ENCODE measurements at regions not wholly inside any gene's neighbourhood (a gene's known extent, or its start where the extent isn't known, plus 50 kb on each side); places are given as distances from the start of the nearest gene placed in this dataset.
"Not testable (repeated sequence)": the region's sequence is repeated elsewhere in the genome, so short reads cannot be mapped to it uniquely, and the experiment has no call there.

- ATAC-seq (ENCODE audit: poor library complexity), result no peak
- no peak for DNase-seq
- intact Hi-C loops (cut with DNase I), result no loop called here
These were observed 307.2 kb upstream of the CNTN3 start for GRCh38 chr3:74921676-74922075.

- intact Hi-C loops (cut with DNase I), result no loop called here
- DNase-seq, result no peak
- ATAC-seq (ENCODE audit: poor library complexity), result no peak
These were observed 306.4 kb upstream of the CNTN3 start for GRCh38 chr3:74920721-74921350.

GRCh38 chr3:74916696-74917095 lies 302.2 kb upstream of the CNTN3 start:
- ATAC-seq (ENCODE audit: poor library complexity), result no peak
- intact Hi-C loops (cut with DNase I), result no loop called here
- no peak for DNase-seq

GRCh38 chr3:74906181-74906580 lies 291.7 kb upstream of the CNTN3 start:
- intact Hi-C loops (cut with DNase I), result no loop called here
- ATAC-seq (ENCODE audit: poor library complexity) (no peak), DNase-seq (no peak)

GRCh38 chr3:74905478-74905877 lies 291.0 kb upstream of the CNTN3 start:
- DNase-seq (no peak), ATAC-seq (ENCODE audit: poor library complexity) (no peak)
- intact Hi-C loops (cut with DNase I), result no loop called here

GRCh38 chr3:74904646-74905045 lies 290.2 kb upstream of the CNTN3 start:
- intact Hi-C loops (cut with DNase I), result no loop called here
- ATAC-seq (ENCODE audit: poor library complexity) (no peak), DNase-seq (no peak)

- DNase-seq; intact Hi-C loops (cut with DNase I); ATAC-seq (ENCODE audit: poor library complexity): not testable (repeated sequence)
These were observed 285.5 kb upstream of the CNTN3 start for GRCh38 chr3:74899796-74900516.

- intact Hi-C loops (cut with DNase I), result no loop called here
- ATAC-seq (ENCODE audit: poor library complexity) (no peak), DNase-seq (no peak)
These were observed 282.5 kb upstream of the CNTN3 start for GRCh38 chr3:74897006-74897405.

- DNase-seq (no peak), ATAC-seq (ENCODE audit: poor library complexity) (no peak)
- intact Hi-C loops (cut with DNase I), result no loop called here
These were observed 276.9 kb upstream of the CNTN3 start for GRCh38 chr3:74891312-74891711.

- no peak for ATAC-seq (ENCODE audit: poor library complexity)
- no peak for DNase-seq
- intact Hi-C loops (cut with DNase I), result no loop called here
These were observed 269.2 kb upstream of the CNTN3 start for GRCh38 chr3:74883690-74884089.

GRCh38 chr3:74883222-74883621 lies 268.8 kb upstream of the CNTN3 start:
- DNase-seq (no peak), ATAC-seq (ENCODE audit: poor library complexity) (no peak)
- intact Hi-C loops (cut with DNase I), result no loop called here

GRCh38 chr3:74880237-74880636 lies 265.8 kb upstream of the CNTN3 start:
- intact Hi-C loops (cut with DNase I), result no loop called here
- ATAC-seq (ENCODE audit: poor library complexity), result no peak
- DNase-seq, result no peak

GRCh38 chr3:74866357-74867030 lies 252.0 kb upstream of the CNTN3 start:
- intact Hi-C loops (cut with DNase I), result no loop called here
- DNase-seq (no peak), ATAC-seq (ENCODE audit: poor library complexity) (no peak)

GRCh38 chr3:74862476-74862875 lies 248.0 kb upstream of the CNTN3 start:
- ATAC-seq (ENCODE audit: poor library complexity), result no peak
- intact Hi-C loops (cut with DNase I), result no loop called here
- no peak for DNase-seq

GRCh38 chr3:74861211-74861610 lies 246.8 kb upstream of the CNTN3 start:
- DNase-seq, result no peak
- no peak for ATAC-seq (ENCODE audit: poor library complexity)
- intact Hi-C loops (cut with DNase I), result no loop called here

GRCh38 chr3:74858086-74858485 lies 243.6 kb upstream of the CNTN3 start:
- ATAC-seq (ENCODE audit: poor library complexity), result no peak
- intact Hi-C loops (cut with DNase I), result no loop called here

GRCh38 chr3:74850381-74850780 lies 235.9 kb upstream of the CNTN3 start:
- intact Hi-C loops (cut with DNase I), result no loop called here
- ATAC-seq (ENCODE audit: poor library complexity), result no peak

More at GRCh38 chr3:74858086-74858485, 243.6 kb upstream of the CNTN3 start:
- no peak for DNase-seq

GRCh38 chr3:74847093-74847492 lies 232.6 kb upstream of the CNTN3 start:
- ATAC-seq (ENCODE audit: poor library complexity) (no peak), DNase-seq (no peak)
- intact Hi-C loops (cut with DNase I), result no loop called here

More at GRCh38 chr3:74850381-74850780, 235.9 kb upstream of the CNTN3 start:
- DNase-seq, result no peak

GRCh38 chr3:74845081-74845480 lies 230.6 kb upstream of the CNTN3 start:
- ATAC-seq (ENCODE audit: poor library complexity), result no peak
- no peak for DNase-seq
- intact Hi-C loops (cut with DNase I), result no loop called here

GRCh38 chr3:74844428-74844827 lies 230.0 kb upstream of the CNTN3 start:
- ATAC-seq (ENCODE audit: poor library complexity), result no peak
- intact Hi-C loops (cut with DNase I), result no loop called here
- DNase-seq, result no peak
